DND-41 (cell line): ENCODE measurements at regions not wholly inside any gene's neighbourhood (a gene's known extent, or its start where the extent isn't known, plus 50 kb on each side); places are given as distances from the start of the nearest gene placed in this dataset.

ENCODE experiments used
- CTCF ChIP-seq: IDR thresholded peaks from 2 replicates; pipeline ENCODE4 v1.5.1; 2012; ENCODE audit warnings: borderline replicate concordance, low read length, moderate library complexity, mild to moderate bottlenecking; ENCODE audit not compliant: poor library complexity, severe bottlenecking; ENCODE audit errors: extremely low read depth
- EZH2 ChIP-seq: IDR thresholded peaks from 3 replicates; pipeline ENCODE4 v1.6.1; 2012; ENCODE audit warnings: borderline replicate concordance, low read depth, mild to moderate bottlenecking, moderate library complexity, low read length, inconsistent platforms; ENCODE audit not compliant: severe bottlenecking

GRCh38 chr17:74088934-74089329 lies 114.5 kb upstream of the RPL38 start:
- TF ChIP-seq CTCF (no peak), EZH2 (no peak)
